Bronchial epithelial cell (primary cell): ENCODE measurements at regions not wholly inside any gene's neighbourhood (a gene's known extent, or its start where the extent isn't known, plus 50 kb on each side); places are given as distances from the start of the nearest gene placed in this dataset.

Experiments
- DNase-seq: peaks from one replicate; pipeline ENCODE4 v3.0.0-alpha.2; 2010; ENCODE audit warnings: low read depth
- FAIRE-seq: peaks from 2 replicates; lab custom pipeline; 2011; peaks lifted over from hg19 to GRCh38; lab: Jason Lieb, UNC
- H3K27me3 ChIP-seq: 2 replicates; pipeline ENCODE4 v1.5.1; 2011; ENCODE audit warnings: low read length; ENCODE audit not compliant: control insufficient read depth, insufficient read depth
- H3K36me3 ChIP-seq: 2 replicates; pipeline ENCODE4 v1.5.1; 2011; ENCODE audit warnings: low read length; ENCODE audit not compliant: control insufficient read depth, insufficient read depth
- H3K4me3 ChIP-seq: 2 replicates; pipeline ENCODE4 v1.5.1; 2011; ENCODE audit warnings: mild to moderate bottlenecking, low read depth, low read length, control low read depth
- TF ChIP-seq, protein P1 (sequence below): IDR thresholded peaks from 2 replicates; pipeline ENCODE4 v1.5.1; 2011; ENCODE audit warnings: mild to moderate bottlenecking, moderate library complexity, low read length, control low read depth, inconsistent platforms; ENCODE audit not compliant: insufficient read depth, severe bottlenecking

DNA sequence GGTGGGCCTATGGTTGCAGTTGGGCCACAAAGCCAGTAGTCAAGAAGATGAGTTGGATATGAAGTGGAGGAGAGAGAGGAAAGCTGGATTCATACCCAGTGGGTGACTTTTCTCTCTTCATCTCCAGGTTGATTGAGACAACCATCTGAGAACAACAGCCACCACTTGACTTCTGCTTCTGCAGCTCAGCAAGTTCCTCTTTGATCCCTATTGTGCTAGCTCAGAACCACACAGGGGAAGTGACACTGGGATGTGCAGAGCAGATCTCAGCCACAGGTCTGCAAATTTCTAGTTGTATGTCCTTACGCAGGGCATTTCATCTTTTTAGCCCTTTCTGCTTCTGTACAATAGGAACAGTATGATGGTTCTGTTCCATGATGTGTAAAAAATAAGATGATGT, 459.2 kb upstream of the ARRDC4 start:
- no peaks in the 10 kb centered on the region for H3K27me3 ChIP-seq
- DNase-seq = no peak
- no peak overlapping the region for H3K4me3 ChIP-seq
- no peaks in the 10 kb centered on the region for H3K36me3 ChIP-seq
- TF ChIP-seq, protein P1, sequence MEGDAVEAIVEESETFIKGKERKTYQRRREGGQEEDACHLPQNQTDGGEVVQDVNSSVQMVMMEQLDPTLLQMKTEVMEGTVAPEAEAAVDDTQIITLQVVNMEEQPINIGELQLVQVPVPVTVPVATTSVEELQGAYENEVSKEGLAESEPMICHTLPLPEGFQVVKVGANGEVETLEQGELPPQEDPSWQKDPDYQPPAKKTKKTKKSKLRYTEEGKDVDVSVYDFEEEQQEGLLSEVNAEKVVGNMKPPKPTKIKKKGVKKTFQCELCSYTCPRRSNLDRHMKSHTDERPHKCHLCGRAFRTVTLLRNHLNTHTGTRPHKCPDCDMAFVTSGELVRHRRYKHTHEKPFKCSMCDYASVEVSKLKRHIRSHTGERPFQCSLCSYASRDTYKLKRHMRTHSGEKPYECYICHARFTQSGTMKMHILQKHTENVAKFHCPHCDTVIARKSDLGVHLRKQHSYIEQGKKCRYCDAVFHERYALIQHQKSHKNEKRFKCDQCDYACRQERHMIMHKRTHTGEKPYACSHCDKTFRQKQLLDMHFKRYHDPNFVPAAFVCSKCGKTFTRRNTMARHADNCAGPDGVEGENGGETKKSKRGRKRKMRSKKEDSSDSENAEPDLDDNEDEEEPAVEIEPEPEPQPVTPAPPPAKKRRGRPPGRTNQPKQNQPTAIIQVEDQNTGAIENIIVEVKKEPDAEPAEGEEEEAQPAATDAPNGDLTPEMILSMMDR = no peak
- FAIRE-seq = no peak

DNA sequence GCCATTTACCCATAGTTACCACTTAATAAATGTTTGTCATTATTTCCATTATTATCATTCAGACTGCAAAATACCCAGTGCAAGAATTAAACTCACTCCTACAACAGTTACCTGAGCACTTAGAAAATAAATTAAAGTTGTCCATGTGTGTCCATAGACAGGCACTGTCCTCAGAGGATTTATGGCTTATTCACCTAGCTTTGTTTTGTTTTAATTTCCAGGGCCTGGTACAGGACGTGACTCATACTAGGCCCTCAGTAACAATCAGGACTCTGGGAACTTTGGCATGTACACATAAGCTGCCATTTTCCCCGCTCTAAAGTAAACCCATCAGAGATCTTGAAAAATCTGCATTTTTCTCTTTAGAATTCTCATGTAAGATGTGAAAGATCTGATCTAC, 458.5 kb upstream of the ARRDC4 start:
- DNase-seq (peak; percentile 68), FAIRE-seq (no peak)
- Histone ChIP-seq H3K27me3 (no peaks in the 10 kb centered on the region), H3K4me3 (no peak overlapping the region), H3K36me3 (no peaks in the 10 kb centered on the region)
- TF ChIP-seq, protein P1 = no peak

DNA sequence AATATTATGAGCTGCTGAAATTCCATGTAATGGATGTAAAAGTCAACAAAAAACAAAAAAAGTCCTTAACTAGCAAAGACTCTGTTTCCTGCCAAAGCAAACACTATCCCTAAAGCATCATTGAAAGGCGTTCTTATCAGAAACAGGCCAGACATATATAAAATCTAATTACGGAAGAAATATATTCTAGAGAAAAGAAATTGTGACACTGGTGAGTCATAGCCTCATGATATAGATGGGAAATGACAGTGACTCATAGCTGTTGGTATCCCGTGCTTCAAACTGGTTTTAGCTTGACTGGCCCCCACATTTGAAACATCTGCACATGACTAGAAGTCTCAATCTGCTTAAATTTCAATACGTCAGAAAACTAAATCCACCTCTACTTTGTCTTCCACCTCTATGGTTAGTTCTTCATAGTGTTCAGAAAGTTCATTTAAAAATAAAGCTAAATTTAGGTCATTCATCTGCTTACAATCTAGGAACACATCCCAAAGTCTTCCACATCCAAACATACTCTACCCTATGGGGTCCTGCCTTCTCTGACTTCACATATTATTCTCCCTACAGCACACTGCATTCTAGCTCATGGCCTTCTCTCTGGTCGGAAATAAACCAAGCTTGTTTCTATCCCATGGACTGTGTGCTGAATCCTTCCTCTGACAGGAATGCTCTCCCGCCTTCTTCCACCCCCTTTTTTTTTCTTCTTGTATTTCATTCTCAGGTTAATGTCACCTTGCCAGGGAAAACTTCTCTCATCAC, 456.3 kb upstream of the ARRDC4 start:
- TF ChIP-seq, protein P1 = no peak
- DNase-seq (peak; percentile 88), FAIRE-seq (no peak)
- Histone ChIP-seq H3K27me3 (no peaks in the 10 kb centered on the region), H3K4me3 (no peak overlapping the region), H3K36me3 (no peaks in the 10 kb centered on the region)

DNA sequence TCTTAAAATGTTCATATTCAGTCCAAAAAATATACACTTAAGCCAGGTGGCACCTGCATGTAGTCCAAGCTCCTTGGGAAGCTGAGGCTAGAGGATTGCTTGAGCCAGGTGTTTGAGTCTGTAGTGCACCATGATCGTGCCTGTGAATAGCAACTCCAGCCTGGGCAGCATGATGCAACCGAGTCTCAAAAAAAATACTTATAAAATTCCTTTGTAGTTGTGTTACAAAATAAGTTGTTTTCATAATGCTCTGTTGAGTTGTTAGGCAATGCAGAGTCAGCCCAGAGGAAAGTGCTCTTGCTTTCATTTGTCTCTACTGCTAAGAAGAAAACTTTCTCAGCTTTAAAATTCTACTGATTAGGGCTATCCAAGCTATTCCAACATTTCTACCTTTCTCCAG, 442.8 kb upstream of the ARRDC4 start:
- no peaks in the 10 kb centered on the region for H3K27me3 ChIP-seq
- DNase-seq (no peak), FAIRE-seq (no peak)
- no peaks in the 10 kb centered on the region for H3K36me3 ChIP-seq
- H3K4me3 ChIP-seq = no peak overlapping the region
- TF ChIP-seq, protein P1 = no peak

DNA sequence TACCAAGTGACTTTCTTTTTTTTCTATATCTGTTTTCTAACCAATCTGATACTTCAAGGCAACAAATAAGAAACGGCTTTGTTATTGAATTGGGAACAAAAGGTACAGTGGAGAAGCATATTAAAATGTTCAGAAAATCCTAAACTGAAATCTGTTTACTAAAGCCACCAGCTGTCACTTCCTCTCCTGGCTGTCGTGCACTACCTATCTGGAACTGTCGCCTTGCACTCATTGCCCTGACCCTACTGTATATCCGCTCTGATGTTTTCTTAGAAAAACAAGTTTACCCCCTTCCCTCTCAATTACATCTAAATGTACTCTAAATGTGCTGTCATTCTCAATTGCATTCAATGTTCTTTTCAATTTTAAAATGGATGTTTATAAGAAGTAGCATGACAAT, 439.8 kb upstream of the ARRDC4 start:
- no peaks in the 10 kb centered on the region for H3K36me3 ChIP-seq
- no peak for FAIRE-seq

More for the DNA sequence above, 439.8 kb upstream of the ARRDC4 start:
- TF ChIP-seq, protein P1 = no peak
- no peak overlapping the region for H3K4me3 ChIP-seq
- H3K27me3 ChIP-seq = no peaks in the 10 kb centered on the region
- no peak for DNase-seq
